Stimulated activated memory B cell treated with anti-CD40 and anti-IgM and Interleukin-4, amounts not matched to agents 10 μg/mL and 1 μg/mL and 100 μg/mL, for 72 hours (primary cell): ENCODE measurements at regions not wholly inside any gene's neighbourhood (a gene's known extent, or its start where the extent isn't known, plus 50 kb on each side); places are given as distances from the start of the nearest gene placed in this dataset.

Source experiments
- ATAC-seq: fragments of 150-1000 bp; cut with Tn5 transposase; 2 replicates; pipeline ENCODE4 v1.10.0; 2021
- H3K27ac Mint-ChIP-seq: one replicate; pipeline ENCODE4 v1.8.0; 2022; ENCODE audit warnings: mild to moderate bottlenecking, mixed read lengths
- H3K27me3 Mint-ChIP-seq: one replicate; pipeline ENCODE4 v1.8.0; 2022; ENCODE audit warnings: mixed read lengths
- H3K36me3 Mint-ChIP-seq: one replicate; pipeline ENCODE4 v1.8.0; 2022; ENCODE audit warnings: mixed read lengths
- H3K4me1 Mint-ChIP-seq: one replicate; pipeline ENCODE4 v1.8.0; 2022; ENCODE audit warnings: mixed read lengths
- H3K4me3 Mint-ChIP-seq: one replicate; pipeline ENCODE4 v1.8.0; 2022; ENCODE audit warnings: mild to moderate bottlenecking, moderate library complexity, mixed read lengths
- H3K9me3 Mint-ChIP-seq: one replicate; pipeline ENCODE4 v1.8.0; 2022; ENCODE audit warnings: mixed read lengths

DNA sequence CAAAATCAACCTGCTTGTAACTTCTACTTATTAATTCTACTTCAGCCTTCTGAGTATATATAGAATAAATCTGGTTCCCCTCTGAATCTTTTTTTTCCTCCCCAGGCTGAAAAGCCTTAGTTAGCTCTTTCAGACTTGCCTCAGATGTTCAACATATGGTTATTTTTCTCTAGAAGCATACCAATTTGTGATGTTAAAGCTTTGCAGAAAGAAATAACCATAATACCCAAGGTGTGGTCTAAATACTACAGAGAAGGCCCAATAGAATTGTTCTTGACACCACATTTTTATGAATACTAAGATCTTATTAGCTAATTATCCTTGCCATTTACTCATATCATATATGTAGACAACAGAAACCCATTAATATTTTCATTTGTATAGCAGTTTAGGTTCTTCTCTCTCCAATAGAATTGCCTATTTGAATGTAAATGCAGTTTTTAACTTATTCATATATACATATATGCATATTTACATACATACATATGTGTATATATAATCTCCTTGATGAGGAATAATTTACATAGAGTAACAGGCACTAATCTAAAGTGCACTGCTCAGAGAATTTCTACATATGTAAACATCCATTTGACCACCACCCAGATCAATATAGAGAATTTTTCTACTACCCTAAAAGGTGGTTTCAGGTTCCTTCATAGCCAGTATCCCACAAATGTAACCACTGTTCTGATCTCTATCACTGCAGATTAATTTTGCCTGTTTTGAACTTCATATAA lies 175.2 kb upstream of the IVNS1ABP start:
- Mint-ChIP-seq H3K36me3 (no peaks in the 10 kb centered on the region), H3K4me3 (no peak overlapping the region), H3K27ac (no peak overlapping the region), H3K9me3 (no peaks in the 10 kb centered on the region), H3K4me1 (no peaks in the 10 kb centered on the region), H3K27me3 (no peaks in the 10 kb centered on the region)
- no peak for ATAC-seq

DNA sequence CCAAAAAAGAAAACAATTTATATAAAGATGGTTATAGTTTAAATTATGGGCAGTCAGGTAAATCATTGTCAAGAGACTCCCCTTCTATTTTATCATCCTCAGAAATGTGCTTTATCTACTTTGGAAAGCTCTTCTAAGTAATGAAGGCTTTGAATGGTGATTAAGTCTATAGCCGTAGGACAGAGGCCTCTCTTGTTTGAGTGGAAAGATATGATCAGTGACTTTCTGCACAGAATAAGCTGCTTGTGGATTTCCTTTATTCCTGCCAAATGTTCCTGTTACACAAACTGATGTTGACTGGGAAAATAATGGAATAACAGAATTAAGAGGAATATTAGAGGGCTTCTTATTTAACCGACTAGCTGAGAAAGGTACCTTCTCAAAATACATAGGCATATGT lies 174.6 kb upstream of the IVNS1ABP start:
- ATAC-seq, result no peak
- H3K4me1 Mint-ChIP-seq, result no peaks in the 10 kb centered on the region
- H3K27ac Mint-ChIP-seq, result no peak overlapping the region
- H3K27me3 Mint-ChIP-seq, result no peaks in the 10 kb centered on the region
- H3K36me3 Mint-ChIP-seq, result no peaks in the 10 kb centered on the region
- H3K9me3 Mint-ChIP-seq, result no peaks in the 10 kb centered on the region
- H3K4me3 Mint-ChIP-seq, result no peak overlapping the region

- H3K27me3 Mint-ChIP-seq, result no peaks in the 10 kb centered on the region
- H3K9me3 Mint-ChIP-seq, result no peaks in the 10 kb centered on the region
Measured at GRCh38 chr1:185490924-185491323, 173.9 kb upstream of the IVNS1ABP start.

DNA sequence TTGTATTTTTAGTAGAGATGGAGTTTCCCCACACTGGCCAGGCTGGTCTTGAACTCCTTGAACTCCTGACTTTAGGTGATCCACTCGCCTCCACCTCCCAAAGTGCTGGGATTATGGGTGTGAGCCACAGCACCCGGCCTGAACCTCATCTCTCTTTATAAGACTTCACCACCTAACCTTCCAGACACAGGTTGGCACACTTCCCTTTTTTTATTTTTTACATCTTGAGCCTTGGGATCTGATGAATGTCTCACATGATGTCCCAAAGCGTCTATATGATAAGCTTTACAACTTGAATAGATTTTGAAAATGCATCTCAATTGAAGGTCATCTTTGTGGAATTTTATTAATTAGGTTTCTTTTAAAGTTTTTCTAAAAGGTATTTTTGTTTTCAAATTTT lies 172.4 kb upstream of the IVNS1ABP start:
- H3K4me1 Mint-ChIP-seq, result no peaks in the 10 kb centered on the region
- H3K4me3 Mint-ChIP-seq, result no peak overlapping the region
- no peak overlapping the region for H3K27ac Mint-ChIP-seq
- H3K27me3 Mint-ChIP-seq, result no peaks in the 10 kb centered on the region
- H3K9me3 Mint-ChIP-seq, result no peaks in the 10 kb centered on the region
- no peaks in the 10 kb centered on the region for H3K36me3 Mint-ChIP-seq
- ATAC-seq, result no peak

More at GRCh38 chr1:185490924-185491323, 173.9 kb upstream of the IVNS1ABP start:
- Mint-ChIP-seq H3K4me1 (no peaks in the 10 kb centered on the region), H3K27ac (no peak overlapping the region), H3K36me3 (no peaks in the 10 kb centered on the region), H3K4me3 (no peak overlapping the region)
- no peak for ATAC-seq

GRCh38 chr1:185488808-185489207 lies 171.8 kb upstream of the IVNS1ABP start:
- no peaks in the 10 kb centered on the region for H3K27me3 Mint-ChIP-seq
- no peak overlapping the region for H3K27ac Mint-ChIP-seq
- H3K36me3 Mint-ChIP-seq, result no peaks in the 10 kb centered on the region
- no peaks in the 10 kb centered on the region for H3K9me3 Mint-ChIP-seq
- ATAC-seq, result no peak
- H3K4me3 Mint-ChIP-seq, result no peak overlapping the region
- no peaks in the 10 kb centered on the region for H3K4me1 Mint-ChIP-seq

DNA sequence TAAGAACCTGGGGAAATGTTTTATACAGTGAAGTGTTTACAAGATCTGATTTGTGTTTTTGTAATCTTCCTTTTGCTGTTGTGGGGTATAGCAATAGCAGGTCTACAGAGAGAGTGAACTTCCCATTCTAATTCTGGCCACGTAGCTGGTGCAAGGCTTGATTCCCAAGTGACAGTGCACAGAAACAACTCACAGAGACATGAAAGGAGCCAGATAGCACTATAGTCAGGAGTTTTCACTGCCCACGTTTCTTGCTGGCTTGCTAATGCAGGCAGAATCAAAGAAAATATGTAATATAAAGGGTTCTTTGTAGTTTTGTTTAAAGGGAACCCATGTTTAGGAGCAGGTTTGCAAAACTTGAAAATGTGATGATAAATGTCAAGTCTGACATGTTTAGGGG lies 170.9 kb upstream of the IVNS1ABP start:
- H3K27ac Mint-ChIP-seq, result no peak overlapping the region
- H3K4me3 Mint-ChIP-seq, result no peak overlapping the region
- no peaks in the 10 kb centered on the region for H3K27me3 Mint-ChIP-seq
- H3K4me1 Mint-ChIP-seq, result no peaks in the 10 kb centered on the region
- ATAC-seq, result no peak
- no peaks in the 10 kb centered on the region for H3K36me3 Mint-ChIP-seq
- no peaks in the 10 kb centered on the region for H3K9me3 Mint-ChIP-seq

GRCh38 chr1:185487026-185487425 lies 170.0 kb upstream of the IVNS1ABP start:
- Mint-ChIP-seq H3K27ac (no peak overlapping the region), H3K9me3 (no peaks in the 10 kb centered on the region), H3K4me1 (no peaks in the 10 kb centered on the region), H3K4me3 (no peak overlapping the region), H3K36me3 (no peaks in the 10 kb centered on the region), H3K27me3 (no peaks in the 10 kb centered on the region)
- no peak for ATAC-seq

GRCh38 chr1:185486346-185486745 lies 169.3 kb upstream of the IVNS1ABP start:
- Mint-ChIP-seq H3K9me3 (no peaks in the 10 kb centered on the region), H3K27ac (no peak overlapping the region), H3K36me3 (no peaks in the 10 kb centered on the region), H3K4me1 (no peaks in the 10 kb centered on the region), H3K4me3 (no peak overlapping the region), H3K27me3 (no peaks in the 10 kb centered on the region)
- no peak for ATAC-seq

DNA sequence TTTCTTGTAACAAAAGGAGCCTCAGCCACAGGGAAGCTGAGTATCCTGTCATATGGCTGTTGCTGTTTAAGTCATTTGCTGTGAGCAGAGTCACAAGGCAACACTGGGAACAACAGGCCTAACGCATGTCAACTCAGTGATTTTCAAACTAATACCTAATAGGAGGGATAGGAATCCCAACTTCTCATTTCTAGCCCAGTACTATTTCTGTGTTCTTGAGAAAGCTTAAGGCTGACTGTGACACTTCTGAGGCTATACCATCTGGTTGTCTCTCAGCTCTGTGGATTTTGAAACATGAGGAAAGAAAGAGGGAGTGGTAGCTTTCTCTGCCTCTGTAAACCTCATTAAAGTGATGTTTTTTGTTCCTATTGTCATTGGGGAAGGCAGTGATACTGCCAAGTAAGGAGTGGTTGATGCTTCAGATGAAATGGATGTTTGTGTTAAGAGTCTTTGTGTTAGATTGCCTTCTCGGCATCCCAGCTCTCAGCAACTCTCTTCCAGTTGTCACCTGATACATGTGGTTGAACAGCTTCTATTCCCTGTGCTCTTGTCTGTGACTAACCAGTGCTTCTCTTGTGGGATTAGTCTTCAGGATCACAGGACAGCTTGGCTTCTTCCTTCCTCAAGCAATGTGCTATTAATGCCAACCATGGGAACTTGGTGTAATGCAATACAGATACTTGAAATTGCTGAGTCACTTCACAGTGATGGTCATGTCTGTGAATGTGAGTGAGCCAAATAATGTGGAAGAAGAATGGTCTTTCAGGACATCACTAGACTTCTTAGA lies 166.8 kb upstream of the IVNS1ABP start:
- H3K4me3 Mint-ChIP-seq, result no peak overlapping the region
- ATAC-seq, result no peak
- no peaks in the 10 kb centered on the region for H3K9me3 Mint-ChIP-seq
- H3K27me3 Mint-ChIP-seq, result no peaks in the 10 kb centered on the region
- no peaks in the 10 kb centered on the region for H3K36me3 Mint-ChIP-seq
- H3K4me1 Mint-ChIP-seq, result no peaks in the 10 kb centered on the region
- H3K27ac Mint-ChIP-seq, result no peak overlapping the region

DNA sequence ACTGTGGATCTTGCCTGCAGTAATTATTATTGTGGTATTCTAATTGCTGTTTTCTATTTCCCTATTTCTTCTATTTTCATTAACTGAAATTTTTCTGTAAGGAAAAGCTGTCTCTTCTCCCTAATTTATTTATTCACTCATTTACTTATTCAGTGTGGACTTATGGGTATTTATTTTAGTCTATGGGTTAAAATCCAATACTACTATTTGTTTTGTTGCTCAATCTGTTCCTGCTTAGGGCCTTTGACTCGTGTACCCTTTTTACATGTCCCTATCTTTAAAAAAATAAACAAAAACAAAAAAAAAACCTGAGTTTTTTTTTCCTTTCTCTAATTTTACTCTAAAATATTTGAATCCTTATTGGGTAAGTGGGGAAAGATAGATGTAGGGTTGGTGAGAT lies 166.2 kb upstream of the IVNS1ABP start:
- Mint-ChIP-seq H3K9me3 (no peaks in the 10 kb centered on the region), H3K36me3 (no peaks in the 10 kb centered on the region)

GRCh38 chr1:185480545-185480944 lies 163.5 kb upstream of the IVNS1ABP start:
- Mint-ChIP-seq H3K36me3 (no peaks in the 10 kb centered on the region), H3K4me1 (no peaks in the 10 kb centered on the region)

More for the DNA sequence above, 166.2 kb upstream of the IVNS1ABP start:
- no peak for ATAC-seq
- H3K27ac Mint-ChIP-seq, result no peak overlapping the region
- H3K4me1 Mint-ChIP-seq, result no peaks in the 10 kb centered on the region
- H3K27me3 Mint-ChIP-seq, result no peaks in the 10 kb centered on the region
- no peak overlapping the region for H3K4me3 Mint-ChIP-seq

GRCh38 chr1:185479796-185480195 lies 162.8 kb upstream of the IVNS1ABP start:
- H3K27ac Mint-ChIP-seq, result no peak overlapping the region
- no peak overlapping the region for H3K4me3 Mint-ChIP-seq
- no peaks in the 10 kb centered on the region for H3K9me3 Mint-ChIP-seq
- H3K4me1 Mint-ChIP-seq, result no peaks in the 10 kb centered on the region
- H3K27me3 Mint-ChIP-seq, result no peaks in the 10 kb centered on the region
- no peaks in the 10 kb centered on the region for H3K36me3 Mint-ChIP-seq
- no peak for ATAC-seq

More at GRCh38 chr1:185480545-185480944, 163.5 kb upstream of the IVNS1ABP start:
- H3K27ac Mint-ChIP-seq, result no peak overlapping the region
- no peaks in the 10 kb centered on the region for H3K9me3 Mint-ChIP-seq
- no peak for ATAC-seq
- no peak overlapping the region for H3K4me3 Mint-ChIP-seq
- H3K27me3 Mint-ChIP-seq, result no peaks in the 10 kb centered on the region

GRCh38 chr1:185478877-185479276 lies 161.8 kb upstream of the IVNS1ABP start:
- Mint-ChIP-seq H3K27me3 (no peaks in the 10 kb centered on the region), H3K4me3 (no peak overlapping the region), H3K4me1 (no peaks in the 10 kb centered on the region), H3K9me3 (no peaks in the 10 kb centered on the region), H3K36me3 (no peaks in the 10 kb centered on the region), H3K27ac (no peak overlapping the region)
- ATAC-seq, result no peak

GRCh38 chr1:185477638-185478580 lies 160.9 kb upstream of the IVNS1ABP start:
- no peak overlapping the region for H3K4me3 Mint-ChIP-seq
- H3K36me3 Mint-ChIP-seq, result no peaks in the 10 kb centered on the region
- no peak overlapping the region for H3K27ac Mint-ChIP-seq
- H3K27me3 Mint-ChIP-seq, result no peaks in the 10 kb centered on the region
- H3K4me1 Mint-ChIP-seq, result no peaks in the 10 kb centered on the region
- no peak for ATAC-seq
- no peaks in the 10 kb centered on the region for H3K9me3 Mint-ChIP-seq

- no peak for ATAC-seq
- H3K27me3 Mint-ChIP-seq, result no peaks in the 10 kb centered on the region
- no peaks in the 10 kb centered on the region for H3K9me3 Mint-ChIP-seq
- no peaks in the 10 kb centered on the region for H3K4me1 Mint-ChIP-seq
- H3K36me3 Mint-ChIP-seq, result no peaks in the 10 kb centered on the region
- no peak overlapping the region for H3K27ac Mint-ChIP-seq
- no peak overlapping the region for H3K4me3 Mint-ChIP-seq
Measured at GRCh38 chr1:185474440-185475149, 157.6 kb upstream of the IVNS1ABP start.
